ENCODE measurements at regions not wholly inside any gene's neighbourhood (a gene's known extent, or its start where the extent isn't known, plus 50 kb on each side); places are given as distances from the start of the nearest gene placed in this dataset.

DNA sequence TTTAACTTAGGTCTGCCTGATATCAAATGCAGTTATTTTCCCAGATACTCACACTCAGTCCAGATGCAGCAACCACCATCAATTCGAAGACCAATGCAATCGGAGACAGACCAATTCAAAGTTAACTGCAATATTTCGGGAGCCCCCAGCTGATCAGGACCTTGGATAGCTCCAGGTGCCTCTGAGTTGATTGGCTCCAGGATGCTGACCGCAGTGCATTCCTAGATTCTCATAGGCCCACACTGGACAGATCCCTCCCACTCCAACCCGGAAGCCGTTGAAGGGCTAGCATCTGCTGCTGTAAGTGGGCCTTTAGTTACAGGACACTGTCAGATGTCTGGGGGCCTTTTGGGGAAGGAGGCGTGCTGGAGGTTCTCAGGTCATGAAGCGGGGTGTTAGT lies 89.5 kb upstream of the ATP2B2 start:
- TF ChIP-seq, protein P1, sequence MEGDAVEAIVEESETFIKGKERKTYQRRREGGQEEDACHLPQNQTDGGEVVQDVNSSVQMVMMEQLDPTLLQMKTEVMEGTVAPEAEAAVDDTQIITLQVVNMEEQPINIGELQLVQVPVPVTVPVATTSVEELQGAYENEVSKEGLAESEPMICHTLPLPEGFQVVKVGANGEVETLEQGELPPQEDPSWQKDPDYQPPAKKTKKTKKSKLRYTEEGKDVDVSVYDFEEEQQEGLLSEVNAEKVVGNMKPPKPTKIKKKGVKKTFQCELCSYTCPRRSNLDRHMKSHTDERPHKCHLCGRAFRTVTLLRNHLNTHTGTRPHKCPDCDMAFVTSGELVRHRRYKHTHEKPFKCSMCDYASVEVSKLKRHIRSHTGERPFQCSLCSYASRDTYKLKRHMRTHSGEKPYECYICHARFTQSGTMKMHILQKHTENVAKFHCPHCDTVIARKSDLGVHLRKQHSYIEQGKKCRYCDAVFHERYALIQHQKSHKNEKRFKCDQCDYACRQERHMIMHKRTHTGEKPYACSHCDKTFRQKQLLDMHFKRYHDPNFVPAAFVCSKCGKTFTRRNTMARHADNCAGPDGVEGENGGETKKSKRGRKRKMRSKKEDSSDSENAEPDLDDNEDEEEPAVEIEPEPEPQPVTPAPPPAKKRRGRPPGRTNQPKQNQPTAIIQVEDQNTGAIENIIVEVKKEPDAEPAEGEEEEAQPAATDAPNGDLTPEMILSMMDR (IDR thresholded peaks at IDR 0.05) = no peak
- TF ChIP-seq MYC (IDR thresholded peaks at IDR 0.05; ENCODE audit: borderline replicate concordance, low read length) (no peak), SMC3 (IDR thresholded peaks at IDR 0.05) (no peak), BHLHE40 (IDR thresholded peaks at IDR 0.05; ENCODE audit: low read depth, low read length) (no peak), RAD21 (conservative IDR thresholded peaks at IDR 0.05 in 1 of 2, IDR thresholded peaks at IDR 0.05 in 1 of 2) (no peak), MAFK (IDR thresholded peaks at IDR 0.05; ENCODE audit: partially characterized antibody) (no peak), KDM1A (IDR thresholded peaks at IDR 0.05; ENCODE audit: low read depth) (no peak)
- TF ChIP-seq, protein P2, sequence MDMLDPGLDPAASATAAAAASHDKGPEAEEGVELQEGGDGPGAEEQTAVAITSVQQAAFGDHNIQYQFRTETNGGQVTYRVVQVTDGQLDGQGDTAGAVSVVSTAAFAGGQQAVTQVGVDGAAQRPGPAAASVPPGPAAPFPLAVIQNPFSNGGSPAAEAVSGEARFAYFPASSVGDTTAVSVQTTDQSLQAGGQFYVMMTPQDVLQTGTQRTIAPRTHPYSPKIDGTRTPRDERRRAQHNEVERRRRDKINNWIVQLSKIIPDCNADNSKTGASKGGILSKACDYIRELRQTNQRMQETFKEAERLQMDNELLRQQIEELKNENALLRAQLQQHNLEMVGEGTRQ (IDR thresholded peaks at IDR 0.05) = no peak
